ENCODE measurements at regions not wholly inside any gene's neighbourhood (a gene's known extent, or its start where the extent isn't known, plus 50 kb on each side); places are given as distances from the start of the nearest gene placed in this dataset.
"Not testable (repeated sequence)": the region's sequence is repeated elsewhere in the genome, so short reads cannot be mapped to it uniquely, and the experiment has no call there.

DNA sequence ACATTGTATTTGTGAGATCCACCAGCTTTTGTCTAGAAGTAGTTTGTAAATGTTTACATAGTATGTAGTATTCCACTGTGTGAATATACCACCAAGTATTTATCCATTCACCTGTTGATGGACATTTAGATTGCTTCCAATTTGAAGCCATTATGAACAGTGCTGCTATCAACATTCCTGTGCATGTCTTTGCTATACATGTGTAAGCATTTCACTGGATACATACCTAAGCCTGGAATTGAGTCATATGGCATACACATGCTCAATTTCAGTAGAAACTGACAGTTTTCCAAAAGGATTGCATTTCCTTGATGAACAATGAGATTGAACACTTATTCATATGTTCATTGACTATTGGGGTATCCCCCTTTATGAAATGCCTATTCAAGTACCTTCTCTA, 540.6 kb upstream of the SOX9 start:
- no peak for DNase-seq (ENCODE audit: low read depth)

DNA sequence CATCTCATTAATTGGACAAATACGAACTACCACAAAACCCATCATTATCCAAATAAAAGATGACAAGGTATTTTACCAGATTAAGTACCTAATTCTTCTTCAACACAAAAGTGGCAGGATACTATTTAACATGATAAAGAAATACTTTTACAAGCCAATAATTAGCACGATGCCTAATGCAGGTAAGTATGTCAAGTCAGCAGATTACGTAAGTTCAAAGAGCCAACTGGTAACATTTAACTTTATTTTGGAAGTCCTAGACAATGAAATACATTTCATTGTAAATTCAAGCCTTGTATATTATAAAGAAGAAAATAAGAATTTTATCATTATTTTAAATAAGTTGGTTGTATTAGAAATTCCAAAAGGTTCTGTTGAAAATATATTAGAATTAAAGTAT, 535.3 kb upstream of the SOX9 start:
- no peak for DNase-seq (ENCODE audit: low read depth)

DNA sequence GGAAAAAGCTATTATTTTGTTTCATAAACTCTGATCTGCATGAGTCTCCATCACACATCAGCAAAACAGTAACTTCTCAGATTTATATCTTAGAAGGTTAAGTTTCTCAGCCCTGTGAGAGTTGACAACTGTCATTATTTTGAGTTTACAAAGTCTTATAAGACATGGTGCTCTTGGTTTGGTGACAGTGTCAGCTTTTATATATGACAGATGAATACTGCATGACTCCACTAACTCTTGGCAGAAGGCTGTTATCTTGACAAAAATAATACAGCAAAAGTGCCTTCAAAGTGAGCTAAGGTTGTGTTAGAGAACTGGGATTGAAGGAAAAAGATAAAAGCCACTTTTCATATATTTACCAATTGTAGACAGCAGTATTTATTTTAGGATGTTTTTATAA, 528.4 kb upstream of the SOX9 start:
- no peak for DNase-seq (ENCODE audit: low read depth)

DNA sequence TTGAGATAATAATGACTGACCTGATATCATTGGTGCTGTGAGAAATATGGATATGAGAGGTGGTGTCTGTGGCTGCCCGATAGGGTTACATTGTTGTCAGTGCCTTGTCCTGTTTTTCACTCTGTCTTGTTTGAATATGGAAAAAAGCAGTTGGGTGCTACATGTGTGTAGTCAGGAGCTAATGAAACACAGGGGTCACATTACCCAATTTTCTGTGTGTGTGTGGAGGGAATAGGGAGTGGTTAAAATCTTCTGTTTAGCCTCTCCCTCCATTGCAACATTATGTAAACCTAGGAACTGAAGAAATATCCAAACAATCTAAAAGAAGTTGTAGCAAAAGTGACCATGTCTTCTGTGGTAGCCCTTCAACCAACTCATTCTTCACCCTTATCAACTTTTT, 527.7 kb upstream of the SOX9 start:
- no peak for DNase-seq (ENCODE audit: low read depth)

DNA sequence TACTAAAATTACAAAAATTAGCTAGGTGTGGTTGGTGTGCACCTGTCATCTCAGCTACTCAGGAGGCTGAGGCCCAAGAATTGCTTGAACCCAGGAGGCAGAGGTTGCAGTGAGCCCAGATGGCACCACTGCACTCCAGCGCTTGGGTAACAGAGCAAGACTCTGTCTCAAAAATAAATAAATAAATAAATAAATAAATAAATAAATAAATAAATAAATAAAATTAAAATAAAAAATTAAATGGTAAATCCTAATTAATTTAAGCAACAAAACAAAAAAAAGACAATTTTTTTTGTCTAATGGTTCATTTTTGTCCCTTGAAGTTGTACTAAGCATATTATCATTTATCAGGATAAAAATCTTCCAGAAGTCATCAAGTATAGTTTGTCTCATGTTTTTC, 521.2 kb upstream of the SOX9 start:
- DNase-seq (ENCODE audit: low read depth): not testable (repeated sequence)

DNA sequence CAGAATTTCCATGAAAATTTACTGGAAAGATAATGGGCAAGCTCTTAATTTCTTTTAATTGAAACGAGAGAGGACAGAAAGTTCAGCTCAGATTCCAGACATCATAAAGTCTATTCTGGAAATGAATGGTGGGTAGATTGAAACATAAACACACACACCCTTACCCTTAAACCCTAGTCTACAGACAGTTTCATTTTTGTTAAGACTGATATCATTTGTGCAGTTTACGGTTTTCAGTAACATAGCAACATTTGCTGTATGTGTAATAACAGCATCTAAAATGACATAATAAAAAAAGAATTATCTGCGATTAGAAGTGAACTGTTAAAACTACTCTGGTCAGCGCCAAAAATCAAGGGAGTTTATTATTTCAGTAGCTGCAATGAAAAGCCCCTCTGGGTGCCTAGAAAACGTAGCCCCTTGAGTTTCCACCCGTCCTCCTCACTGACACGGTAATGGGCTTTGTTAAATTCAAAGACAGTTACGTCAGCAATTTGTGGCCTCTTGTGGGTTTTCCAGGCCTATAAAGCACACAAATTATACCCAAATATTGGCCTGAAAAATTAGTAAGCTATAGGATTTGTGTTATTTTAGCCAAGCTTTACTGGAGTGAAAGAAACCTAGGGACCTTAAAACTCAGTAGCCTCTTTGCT, 520.6 kb upstream of the SOX9 start:
- DNase-seq (ENCODE audit: low read depth): peak; percentile 3

DNA sequence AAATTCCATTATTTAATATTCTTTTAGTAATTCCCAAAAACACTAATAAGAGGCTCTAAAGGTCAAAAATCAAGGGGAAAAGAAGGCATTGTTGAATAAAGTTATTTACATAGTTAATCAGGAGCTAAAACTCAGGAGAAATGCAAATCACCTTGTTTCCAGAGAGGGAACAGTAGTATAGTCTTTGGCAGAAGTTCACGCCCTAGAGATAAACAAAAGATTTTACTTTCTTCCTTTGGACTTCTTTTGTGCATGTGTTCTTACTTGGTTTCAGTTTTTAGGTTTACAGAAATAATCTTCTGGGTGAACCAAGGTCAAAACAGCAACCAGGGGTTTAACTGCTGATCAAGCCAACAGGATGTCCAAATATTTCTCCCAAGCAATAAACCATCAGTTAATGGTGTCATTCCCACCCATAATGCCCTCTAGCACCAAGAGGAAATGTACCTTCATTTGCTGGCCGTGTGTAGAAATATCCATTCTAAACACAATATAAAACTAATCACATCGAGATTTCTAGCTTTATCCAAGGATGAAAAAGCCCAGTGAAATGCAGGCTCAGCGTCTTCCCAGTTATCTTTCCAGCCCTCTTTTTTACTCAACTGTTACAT, 518.8 kb upstream of the SOX9 start:
- no peak for DNase-seq (ENCODE audit: low read depth)

DNA sequence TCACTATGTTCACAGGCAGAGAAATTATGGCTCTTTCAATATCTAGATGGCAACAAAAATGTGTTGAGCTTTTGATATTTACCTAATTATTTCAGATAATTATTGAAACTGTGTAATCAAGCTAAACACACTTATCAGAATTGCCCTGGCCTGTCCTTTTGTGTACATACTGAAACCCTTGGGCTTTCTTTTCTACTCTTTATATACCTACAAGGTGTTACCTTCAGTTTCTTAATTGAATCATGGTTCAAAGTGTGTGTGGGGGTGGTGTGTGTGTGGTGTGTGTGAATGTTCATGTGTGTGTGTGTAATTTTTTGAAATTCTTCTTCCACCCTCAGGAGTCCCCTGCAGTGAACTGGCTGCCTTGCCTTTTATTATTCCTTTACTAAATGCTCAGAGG, 506.8 kb upstream of the SOX9 start:
- DNase-seq (ENCODE audit: low read depth): no peak

DNA sequence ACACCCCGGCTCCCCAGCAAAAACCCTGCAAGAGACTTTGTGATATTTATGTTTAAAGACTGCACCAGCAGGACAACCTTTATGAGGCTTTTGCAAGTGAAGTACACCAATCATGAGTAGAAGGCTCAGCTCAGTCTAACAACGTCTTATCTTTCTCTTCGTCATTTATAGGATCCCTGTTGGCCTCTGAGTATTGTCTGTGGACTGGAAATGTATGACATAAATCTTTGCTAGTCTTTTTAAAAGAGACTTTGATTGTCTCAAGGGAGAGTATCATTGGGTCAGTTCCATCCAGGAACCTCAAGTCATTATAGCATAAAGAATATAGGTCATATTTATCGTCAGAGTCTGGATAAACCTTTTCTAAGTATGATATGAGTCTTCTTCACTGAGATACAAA, 505.0 kb upstream of the SOX9 start:
- no peak for DNase-seq (ENCODE audit: low read depth)

DNA sequence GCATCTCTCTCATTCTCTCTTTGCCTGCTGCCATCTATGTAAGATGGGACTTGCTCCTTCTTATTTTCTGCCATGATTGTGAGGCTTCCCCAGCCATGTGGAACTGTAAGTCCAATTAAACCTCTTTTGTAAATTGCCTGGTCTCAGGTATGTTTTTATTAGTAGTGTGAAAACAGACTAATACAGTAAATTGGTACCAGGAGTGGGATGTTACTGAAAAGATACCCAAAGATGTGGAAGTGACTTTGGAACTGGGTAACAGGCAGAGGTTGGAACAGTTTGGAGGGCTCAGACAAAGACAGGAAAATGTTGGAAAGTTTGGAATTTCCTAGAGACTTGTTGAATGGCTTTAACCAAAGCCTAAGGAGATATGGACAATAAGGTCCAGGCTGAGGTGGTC, 503.1 kb upstream of the SOX9 start:
- DNase-seq (ENCODE audit: low read depth): not testable (repeated sequence)

DNA sequence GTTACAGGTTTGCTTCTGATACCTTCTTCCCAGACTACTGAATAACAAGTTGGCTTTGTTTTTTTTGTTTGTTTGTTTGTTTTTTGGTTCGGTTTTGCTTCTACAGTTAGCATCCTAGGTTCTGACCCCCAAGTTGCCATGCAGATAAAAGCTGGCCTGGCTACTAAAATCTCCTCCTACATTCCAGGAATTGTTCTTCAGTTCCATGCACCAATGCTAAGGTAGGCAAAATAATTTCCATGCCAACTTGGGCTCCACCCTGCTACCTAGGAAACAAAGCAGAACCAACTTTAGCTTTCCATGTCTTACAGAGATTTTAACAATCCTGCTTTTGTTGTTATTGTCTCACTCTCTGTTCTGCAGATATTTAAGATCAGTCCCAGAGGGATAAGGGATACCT, 495.5 kb upstream of the SOX9 start:
- no peak for DNase-seq (ENCODE audit: low read depth)

DNA sequence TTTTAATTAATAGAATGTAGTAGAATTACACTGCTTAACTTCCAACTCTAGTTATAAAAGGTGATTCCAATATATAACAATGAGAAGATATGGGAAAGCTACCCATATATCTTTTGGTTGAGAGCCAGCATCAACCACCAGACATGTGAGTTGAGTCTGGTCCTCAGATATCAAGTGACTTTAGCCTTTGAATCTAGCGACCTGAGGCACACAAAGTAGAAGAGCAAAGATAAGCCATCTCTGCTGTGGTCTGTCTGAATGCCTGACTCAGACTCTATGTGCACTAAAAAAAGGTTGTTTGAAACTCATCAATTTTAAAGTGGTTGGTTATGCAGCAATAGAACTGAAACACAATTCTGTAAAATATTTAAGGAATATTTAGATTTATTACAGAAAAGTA, 492.5 kb upstream of the SOX9 start:
- DNase-seq (ENCODE audit: low read depth): no peak

DNA sequence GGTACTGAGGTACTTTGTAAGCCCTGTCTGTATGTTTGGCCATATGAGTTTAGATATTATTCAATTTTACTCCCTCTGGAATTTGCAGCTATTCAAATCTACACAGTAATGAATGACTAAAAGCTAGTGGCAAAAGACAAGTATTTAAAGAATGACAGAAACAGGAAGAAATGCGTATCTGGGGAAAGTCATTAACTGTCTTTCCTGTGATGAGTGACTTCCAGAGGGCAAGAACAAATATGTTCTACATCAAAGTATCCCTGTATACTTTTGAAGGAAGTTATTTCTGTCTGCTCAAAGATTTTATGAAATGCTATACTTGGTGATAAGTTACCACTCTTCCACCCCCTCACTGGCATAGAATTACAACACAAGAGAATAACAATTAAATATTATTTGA, 489.3 kb upstream of the SOX9 start:
- DNase-seq (ENCODE audit: low read depth): no peak

DNA sequence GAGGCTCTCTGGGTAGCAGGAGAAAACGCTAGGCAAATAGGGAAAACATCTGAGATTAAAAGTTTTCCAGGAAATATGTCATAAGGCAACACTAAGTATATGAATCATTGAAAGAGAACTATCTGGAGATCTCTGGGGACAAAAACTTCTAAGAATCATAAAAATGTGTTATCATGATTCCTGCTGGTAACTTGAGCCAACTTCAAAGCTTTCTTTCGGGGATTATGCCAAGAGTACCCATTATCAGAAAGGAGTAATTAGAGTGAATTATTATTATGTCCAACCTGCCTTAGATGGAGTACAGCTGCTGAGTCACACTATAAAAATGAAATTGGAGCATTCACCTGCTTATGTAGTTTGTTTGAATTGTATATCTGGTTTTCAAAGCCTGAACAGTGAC, 488.5 kb upstream of the SOX9 start:
- peak; percentile 6 for DNase-seq (ENCODE audit: low read depth)

DNA sequence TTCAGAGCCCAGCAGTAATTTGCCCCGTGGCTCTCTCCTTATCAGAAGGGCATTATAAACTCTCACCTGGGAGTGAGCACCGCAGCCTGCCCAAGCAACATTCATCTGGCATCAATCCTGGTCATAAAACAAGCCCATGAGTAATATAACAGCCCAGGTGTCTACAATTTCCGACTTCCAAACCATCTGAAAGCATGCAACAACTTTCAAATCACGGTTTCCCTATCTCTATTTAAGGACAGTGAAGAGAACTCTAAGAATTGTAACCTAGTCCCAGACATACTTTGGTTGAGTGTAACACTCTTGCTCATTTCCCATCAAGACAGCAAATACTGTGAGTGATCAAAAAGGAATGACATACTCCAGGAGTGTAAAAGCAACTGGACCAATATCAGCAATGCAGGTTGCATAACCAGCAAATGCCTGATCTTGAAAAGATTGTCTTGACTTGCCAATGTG, 487.4 kb upstream of the SOX9 start:
- peak; percentile 23 for DNase-seq (ENCODE audit: low read depth)

DNA sequence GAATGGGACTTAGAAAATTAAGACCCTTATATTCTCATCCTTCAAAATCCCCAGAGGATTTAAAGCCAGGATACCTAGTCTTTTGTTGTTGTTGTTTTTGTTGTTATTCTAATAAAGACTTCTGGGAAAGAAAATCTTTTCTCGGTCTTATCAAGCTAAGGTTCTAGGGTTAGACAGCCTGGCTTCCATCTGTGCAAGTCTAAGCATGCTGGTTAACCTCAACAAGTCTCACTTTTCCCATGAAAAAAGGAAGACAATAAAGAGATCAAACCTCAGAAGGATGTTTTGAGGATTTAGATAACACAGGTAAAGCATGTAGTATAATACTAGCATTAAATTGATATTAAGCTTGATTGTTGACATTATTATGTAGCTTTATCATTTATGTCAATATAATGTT, 486.4 kb upstream of the SOX9 start:
- no peak for DNase-seq (ENCODE audit: low read depth)

DNA sequence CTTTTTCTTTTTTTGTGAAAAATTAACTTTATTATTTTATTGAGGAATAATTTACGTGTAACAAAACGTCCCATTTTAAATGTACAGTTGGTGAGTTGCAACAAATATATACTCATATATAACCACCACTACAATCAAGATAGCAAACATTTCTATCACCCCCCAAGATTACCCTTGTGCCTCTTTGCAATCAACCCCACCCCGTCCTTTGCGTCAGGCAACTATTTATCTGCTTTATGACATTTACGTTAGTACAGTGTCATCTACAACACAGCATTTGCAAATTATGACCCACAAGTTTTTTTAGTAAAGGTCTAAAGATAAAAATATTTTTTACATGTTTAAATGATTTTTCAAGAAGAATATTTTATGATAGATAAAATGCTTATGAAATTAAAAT, 485.6 kb upstream of the SOX9 start:
- DNase-seq (ENCODE audit: low read depth): no peak

DNA sequence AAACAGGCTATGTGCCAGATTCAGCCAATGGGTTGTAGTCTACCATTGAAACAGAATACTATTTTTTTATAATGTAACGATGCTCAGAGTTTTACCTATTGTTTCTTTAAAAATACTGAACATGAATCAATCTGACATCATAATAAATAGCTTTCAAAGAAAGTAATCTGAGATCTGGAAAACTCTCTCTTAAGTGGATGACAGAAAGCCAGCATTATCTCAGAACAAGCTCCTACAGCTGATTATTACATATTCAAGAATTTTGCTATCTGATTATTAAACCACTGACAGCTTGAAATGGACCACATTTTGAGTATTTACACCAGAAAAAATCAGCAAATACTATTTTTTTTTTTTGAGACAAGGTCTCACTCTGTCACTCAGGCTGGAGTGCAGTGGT, 484.2 kb upstream of the SOX9 start:
- DNase-seq (ENCODE audit: low read depth): no peak

DNA sequence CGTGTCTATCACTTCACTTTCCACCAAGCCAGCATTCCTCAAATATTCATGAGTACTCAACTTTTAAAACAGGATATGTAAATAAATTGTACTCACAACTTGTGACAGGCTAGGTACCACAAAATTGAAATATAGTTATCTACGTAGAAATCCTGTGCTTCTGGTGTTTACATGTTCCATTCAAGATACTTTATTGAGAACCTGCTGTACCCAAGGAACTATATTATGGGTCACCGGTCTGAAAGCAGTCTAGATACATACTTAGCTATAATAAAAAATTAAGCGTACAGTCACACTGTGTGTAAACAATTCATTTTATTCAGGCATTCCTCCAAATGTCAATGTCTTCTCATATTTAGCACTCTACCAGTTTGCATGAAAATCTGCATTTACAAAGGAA, 482.2 kb upstream of the SOX9 start:
- no peak for DNase-seq (ENCODE audit: low read depth)

DNA sequence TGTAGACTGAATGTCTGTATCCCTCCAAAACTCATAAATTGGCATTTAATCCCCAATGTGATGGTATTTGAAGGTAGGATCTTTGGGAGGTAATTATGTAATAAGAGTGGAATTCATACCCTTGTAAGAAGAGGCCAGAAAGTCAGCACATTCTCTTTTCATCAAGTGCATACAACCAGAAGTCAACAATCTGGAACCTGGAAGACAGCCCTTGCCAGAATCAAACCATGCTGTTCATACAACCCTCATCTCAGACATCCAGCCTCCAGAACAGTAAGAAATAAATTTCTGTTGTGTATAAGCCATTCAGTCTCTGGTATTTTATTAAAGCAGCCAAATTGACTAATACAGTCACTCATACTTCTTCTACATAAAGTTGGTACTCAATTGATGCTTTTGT, 481.0 kb upstream of the SOX9 start:
- DNase-seq (ENCODE audit: low read depth): no peak

DNA sequence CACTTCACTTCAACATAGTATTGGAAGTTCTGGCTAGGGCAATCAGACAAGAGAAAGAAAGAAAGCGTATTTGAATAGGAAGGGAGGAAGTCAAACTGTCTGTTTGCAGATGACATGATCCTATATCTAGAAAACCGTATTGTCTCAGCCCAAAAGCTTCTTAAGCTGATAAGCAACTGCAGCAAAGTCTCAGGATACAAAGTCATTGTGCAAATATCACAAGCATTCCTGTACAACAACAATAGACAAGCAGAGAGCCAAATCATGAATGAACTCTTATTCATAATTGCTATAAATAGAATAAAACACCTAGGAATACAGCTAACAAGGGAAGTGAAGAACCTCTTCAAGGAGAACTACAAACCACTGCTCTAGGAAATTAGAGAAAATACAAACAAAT, 473.9 kb upstream of the SOX9 start:
- DNase-seq (ENCODE audit: low read depth): not testable (repeated sequence)

DNA sequence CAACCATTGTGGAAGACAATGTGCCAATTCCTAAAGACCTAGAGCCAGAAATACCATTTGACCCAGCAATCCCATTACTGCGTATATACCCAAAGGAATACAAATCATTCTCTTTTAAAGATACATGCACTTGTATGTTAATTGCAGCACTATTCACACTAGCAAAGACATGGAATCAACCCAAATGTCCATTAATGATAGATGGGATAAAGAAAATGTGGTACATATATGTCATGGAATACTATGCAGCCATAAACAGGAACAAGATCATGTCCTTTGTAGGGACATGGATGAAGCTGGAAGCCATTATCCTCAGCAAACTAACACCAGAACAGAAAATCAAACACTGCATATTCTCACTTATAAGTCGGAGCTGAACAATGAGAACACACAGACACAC, 472.5 kb upstream of the SOX9 start:
- DNase-seq (ENCODE audit: low read depth): not testable (repeated sequence)

DNA sequence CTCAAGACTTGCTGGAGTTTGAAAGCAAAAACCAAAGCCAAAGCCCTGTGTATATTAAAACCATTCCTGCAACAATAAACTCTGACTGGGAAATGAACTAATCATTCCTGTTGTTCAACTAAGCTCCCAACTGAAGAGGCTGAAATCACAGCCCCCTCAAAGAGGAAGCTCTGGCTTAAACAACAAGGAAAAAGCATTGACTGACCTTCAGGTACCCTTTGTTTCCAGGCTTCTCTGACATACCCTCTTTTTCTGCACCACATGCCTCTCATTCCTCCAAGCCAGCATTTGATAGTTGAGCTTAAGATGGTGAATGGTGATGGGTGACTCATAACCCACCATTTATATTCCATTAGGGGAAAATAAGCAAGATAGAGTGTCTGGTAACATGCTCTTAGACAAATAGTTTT, 470.9 kb upstream of the SOX9 start:
- no peak for DNase-seq (ENCODE audit: low read depth)

DNA sequence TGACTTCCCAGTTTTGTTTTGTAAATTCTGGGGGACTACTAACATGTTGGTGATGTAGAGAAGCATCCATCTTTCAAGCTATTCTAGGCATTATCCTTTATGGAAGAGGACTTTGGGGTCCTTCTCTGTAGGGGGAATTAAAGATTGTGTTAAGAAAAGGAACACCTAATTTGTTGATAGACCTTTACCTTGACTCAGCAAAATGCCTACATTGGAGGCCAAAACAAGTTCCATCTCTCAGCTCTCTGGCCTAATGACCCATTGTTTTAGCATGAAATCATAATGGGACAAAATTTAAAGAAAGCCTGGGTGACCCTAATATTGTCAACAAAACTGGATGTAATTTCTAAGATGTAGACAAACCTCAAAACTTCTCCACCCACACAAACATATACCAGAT, 465.3 kb upstream of the SOX9 start:
- no peak for DNase-seq (ENCODE audit: low read depth)
